ENCODE measurements at regions not wholly inside any gene's neighbourhood (a gene's known extent, or its start where the extent isn't known, plus 50 kb on each side); places are given as distances from the start of the nearest gene placed in this dataset.

DNA sequence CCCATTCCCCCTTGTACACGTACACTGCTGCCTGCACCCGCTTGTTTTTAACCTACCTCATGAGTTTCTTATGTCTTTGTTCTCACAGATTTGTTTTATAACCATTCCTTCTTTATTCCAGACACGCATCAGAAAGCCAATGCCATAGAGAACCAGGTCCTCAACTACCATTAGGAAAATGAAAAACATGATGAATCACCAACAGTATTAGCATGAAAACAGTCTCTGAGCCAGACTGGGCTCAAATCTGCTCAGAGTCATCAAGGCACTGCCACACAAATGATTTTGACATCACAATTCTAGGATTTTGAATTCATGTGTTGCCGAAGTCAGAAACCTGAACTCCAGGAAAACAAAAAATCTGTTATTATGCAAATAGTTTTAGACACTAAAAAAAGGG, 394.1 kb upstream of the GRIA1 start:
- TF ChIP-seq REST (IDR thresholded peaks at IDR 0.05), result no peak
- TF ChIP-seq, protein P1, sequence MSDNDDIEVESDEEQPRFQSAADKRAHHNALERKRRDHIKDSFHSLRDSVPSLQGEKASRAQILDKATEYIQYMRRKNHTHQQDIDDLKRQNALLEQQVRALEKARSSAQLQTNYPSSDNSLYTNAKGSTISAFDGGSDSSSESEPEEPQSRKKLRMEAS (IDR thresholded peaks at IDR 0.05), result no peak
- TF ChIP-seq, protein P2, sequence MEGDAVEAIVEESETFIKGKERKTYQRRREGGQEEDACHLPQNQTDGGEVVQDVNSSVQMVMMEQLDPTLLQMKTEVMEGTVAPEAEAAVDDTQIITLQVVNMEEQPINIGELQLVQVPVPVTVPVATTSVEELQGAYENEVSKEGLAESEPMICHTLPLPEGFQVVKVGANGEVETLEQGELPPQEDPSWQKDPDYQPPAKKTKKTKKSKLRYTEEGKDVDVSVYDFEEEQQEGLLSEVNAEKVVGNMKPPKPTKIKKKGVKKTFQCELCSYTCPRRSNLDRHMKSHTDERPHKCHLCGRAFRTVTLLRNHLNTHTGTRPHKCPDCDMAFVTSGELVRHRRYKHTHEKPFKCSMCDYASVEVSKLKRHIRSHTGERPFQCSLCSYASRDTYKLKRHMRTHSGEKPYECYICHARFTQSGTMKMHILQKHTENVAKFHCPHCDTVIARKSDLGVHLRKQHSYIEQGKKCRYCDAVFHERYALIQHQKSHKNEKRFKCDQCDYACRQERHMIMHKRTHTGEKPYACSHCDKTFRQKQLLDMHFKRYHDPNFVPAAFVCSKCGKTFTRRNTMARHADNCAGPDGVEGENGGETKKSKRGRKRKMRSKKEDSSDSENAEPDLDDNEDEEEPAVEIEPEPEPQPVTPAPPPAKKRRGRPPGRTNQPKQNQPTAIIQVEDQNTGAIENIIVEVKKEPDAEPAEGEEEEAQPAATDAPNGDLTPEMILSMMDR (IDR thresholded peaks at IDR 0.05), result no peak
- TF ChIP-seq, protein P3, sequence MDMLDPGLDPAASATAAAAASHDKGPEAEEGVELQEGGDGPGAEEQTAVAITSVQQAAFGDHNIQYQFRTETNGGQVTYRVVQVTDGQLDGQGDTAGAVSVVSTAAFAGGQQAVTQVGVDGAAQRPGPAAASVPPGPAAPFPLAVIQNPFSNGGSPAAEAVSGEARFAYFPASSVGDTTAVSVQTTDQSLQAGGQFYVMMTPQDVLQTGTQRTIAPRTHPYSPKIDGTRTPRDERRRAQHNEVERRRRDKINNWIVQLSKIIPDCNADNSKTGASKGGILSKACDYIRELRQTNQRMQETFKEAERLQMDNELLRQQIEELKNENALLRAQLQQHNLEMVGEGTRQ (IDR thresholded peaks at IDR 0.05), result no peak
- no peak for TF ChIP-seq JUN (IDR thresholded peaks at IDR 0.05)
- TF ChIP-seq KDM1A (IDR thresholded peaks at IDR 0.05; ENCODE audit: low read depth), result no peak
- TF ChIP-seq, protein P4, sequence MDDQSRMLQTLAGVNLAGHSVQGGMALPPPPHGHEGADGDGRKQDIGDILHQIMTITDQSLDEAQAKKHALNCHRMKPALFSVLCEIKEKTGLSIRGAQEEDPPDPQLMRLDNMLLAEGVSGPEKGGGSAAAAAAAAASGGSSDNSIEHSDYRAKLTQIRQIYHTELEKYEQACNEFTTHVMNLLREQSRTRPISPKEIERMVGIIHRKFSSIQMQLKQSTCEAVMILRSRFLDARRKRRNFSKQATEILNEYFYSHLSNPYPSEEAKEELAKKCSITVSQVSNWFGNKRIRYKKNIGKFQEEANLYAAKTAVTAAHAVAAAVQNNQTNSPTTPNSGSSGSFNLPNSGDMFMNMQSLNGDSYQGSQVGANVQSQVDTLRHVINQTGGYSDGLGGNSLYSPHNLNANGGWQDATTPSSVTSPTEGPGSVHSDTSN (IDR thresholded peaks at IDR 0.05), result no peak
- TF ChIP-seq KDM5A (IDR thresholded peaks at IDR 0.05), result no peak
- TF ChIP-seq POLR2A (IDR thresholded peaks at IDR 0.05; ENCODE audit: low read length), result no peak
- TF ChIP-seq SMC3 (IDR thresholded peaks at IDR 0.05), result no peak
- no peak for TF ChIP-seq ELK1 (IDR thresholded peaks at IDR 0.05; ENCODE audit: low read depth, low read length)
- TF ChIP-seq CHD2 (IDR thresholded peaks at IDR 0.05; ENCODE audit: low read length, partially characterized antibody), result no peak
- TF ChIP-seq RCOR1 (IDR thresholded peaks at IDR 0.05; ENCODE audit: low read depth, low read length), result no peak
- no peak for TF ChIP-seq RNF2 (IDR thresholded peaks at IDR 0.05; ENCODE audit: borderline replicate concordance, low read depth)
